CD14-positive monocyte (primary cell): ENCODE measurements at regions not wholly inside any gene's neighbourhood (a gene's known extent, or its start where the extent isn't known, plus 50 kb on each side); places are given as distances from the start of the nearest gene placed in this dataset.

Experiments used
- DNase-seq, 3 donors: peaks; one replicate each; pipeline ENCODE4 v3.0.0-alpha.2; 2011 to 2022
- H2AFZ ChIP-seq: 2 replicates; pipeline ENCODE4 v1.6.0; 2012; ENCODE audit warnings: mild to moderate bottlenecking, low read depth, low read length, inconsistent platforms; ENCODE audit not compliant: insufficient read depth, poor library complexity, severe bottlenecking
- H3K27ac ChIP-seq, 2 donors: 1 replicate in 1 of 2; 2 replicates in 1 of 2; pipeline ENCODE4 v1.5.1; 2012 to 2013; ENCODE audit warnings: low read length in 2 of 2, control low read depth in 1 of 2, inconsistent platforms in 1 of 2, low read depth in 1 of 2, mild to moderate bottlenecking in 1 of 2
- H3K27me3 ChIP-seq, 2 donors: one replicate each; pipeline versions ENCODE4 v1.6.0 to v1.6.1; 2011 to 2013; ENCODE audit warnings: low read length in 2 of 2; ENCODE audit not compliant: control insufficient read depth in 2 of 2, insufficient read depth in 2 of 2
- H3K36me3 ChIP-seq, 2 donors: replicated peaks in 1 of 2; 1 replicate in 1 of 2; 2 replicates in 1 of 2; pipeline versions ENCODE4 v1.5.1 to v1.6.1; 2012 to 2013; ENCODE audit warnings: low read length in 2 of 2, control low read depth in 1 of 2, inconsistent platforms in 1 of 2, mild to moderate bottlenecking in 1 of 2; ENCODE audit not compliant: insufficient read depth in 2 of 2, control insufficient read depth in 1 of 2
- H3K4me1 ChIP-seq, 2 donors: 1 replicate in 1 of 2; 2 replicates in 1 of 2; pipeline versions ENCODE4 v1.5.1 to v1.6.1; 2012 to 2013; ENCODE audit warnings: low read length in 2 of 2, control low read depth in 1 of 2, inconsistent platforms in 1 of 2, mild to moderate bottlenecking in 1 of 2, moderate library complexity in 1 of 2; ENCODE audit not compliant: insufficient read depth in 2 of 2, control insufficient read depth in 1 of 2
- H3K4me2 ChIP-seq: replicated peaks from 2 replicates; pipeline ENCODE3; 2012; ENCODE audit warnings: low read length, moderate library complexity, mild to moderate bottlenecking; ENCODE audit not compliant: poor library complexity, severe bottlenecking; ENCODE audit errors: extremely low read depth
- H3K4me3 ChIP-seq, 3 experiments: fragments of 200-600 bp in 1 of 3; sonication (generic) in 1 of 3; replicated peaks in 1 of 3; 1 replicate in 2 of 3; 2 replicates in 1 of 3; pipeline ENCODE4 v1.5.1; 2011 to 2013; ENCODE audit warnings: low read length in 3 of 3, mild to moderate bottlenecking in 3 of 3, control low read depth in 2 of 3, low read depth in 2 of 3, inconsistent platforms in 1 of 3, moderate library complexity in 1 of 3
- H3K79me2 ChIP-seq: 2 replicates; pipeline ENCODE4 v1.6.0; 2012; ENCODE audit warnings: mild to moderate bottlenecking, control low read depth, inconsistent platforms, low read length, moderate library complexity; ENCODE audit not compliant: insufficient read depth
- H3K9ac ChIP-seq: 2 replicates; pipeline ENCODE4 v1.6.0; 2017; ENCODE audit warnings: low read length, mild to moderate bottlenecking; ENCODE audit not compliant: insufficient read depth, poor library complexity, severe bottlenecking
- H3K9me3 ChIP-seq, 2 donors: replicated peaks in 1 of 2; 1 replicate in 1 of 2; 2 replicates in 1 of 2; pipeline versions ENCODE4 v1.5.1 to v1.6.1; 2012 to 2013; ENCODE audit warnings: low read length in 2 of 2, control low read depth in 1 of 2; ENCODE audit not compliant: control insufficient read depth in 1 of 2, insufficient read depth in 1 of 2
- H4K20me1 ChIP-seq: 2 replicates; pipeline ENCODE4 v1.6.0; 2012; ENCODE audit warnings: mild to moderate bottlenecking, low read length, control low read depth, moderate library complexity; ENCODE audit not compliant: insufficient read depth
- H3K27ac Mint-ChIP-seq, 7 donors: one replicate each; pipeline ENCODE4 v1.8.0; 2020; ENCODE audit warnings: mild to moderate bottlenecking in 7 of 7, mixed read lengths in 7 of 7, moderate library complexity in 6 of 7, inconsistent platforms in 2 of 7
- H3K27me3 Mint-ChIP-seq, 3 donors: one replicate each; pipeline ENCODE4 v1.8.0; 2021 to 2022; ENCODE audit warnings: low read depth in 3 of 3, mild to moderate bottlenecking in 3 of 3, mixed read lengths in 3 of 3, moderate library complexity in 3 of 3, inconsistent platforms in 1 of 3
- H3K36me3 Mint-ChIP-seq, 2 donors: one replicate each; pipeline ENCODE4 v1.8.0; 2020; ENCODE audit warnings: mixed read lengths in 2 of 2, inconsistent platforms in 1 of 2, mild to moderate bottlenecking in 1 of 2
- H3K4me1 Mint-ChIP-seq: one replicate; pipeline ENCODE4 v1.8.0; 2020; ENCODE audit warnings: mild to moderate bottlenecking, mixed read lengths
- H3K4me3 Mint-ChIP-seq, 2 donors: one replicate each; pipeline ENCODE4 v1.8.0; 2020; ENCODE audit warnings: mild to moderate bottlenecking in 2 of 2, mixed read lengths in 2 of 2, moderate library complexity in 1 of 2
- H3K9me3 Mint-ChIP-seq, 7 donors: one replicate each; pipeline ENCODE4 v1.8.0; 2020 to 2022; ENCODE audit warnings: mixed read lengths in 7 of 7, mild to moderate bottlenecking in 6 of 7, moderate library complexity in 6 of 7, inconsistent platforms in 2 of 7
- CTCF ChIP-seq: fragments of 200-600 bp; IDR thresholded peaks from one replicate; pipeline ENCODE4 v1.8.0; 2022; ENCODE audit warnings: antibody characterized with exemption, mild to moderate bottlenecking
- WGBS: methylation state at CpG from one replicate; pipeline ENCODE4 v1.1.5; 2013; ENCODE audit warnings: missing lambda C conversion rate; ENCODE audit not compliant: insufficient coverage; 5-methylcytosine and 5-hydroxymethylcytosine counted together
- intact Hi-C, 2 donors: fragments of 100-400 bp; cut with micrococcal nuclease; formaldehyde crosslinking; loops; one replicate each; pipeline versions ENCODE4 v1.15.0 to v1.15.1; 2023

- H4K20me1 ChIP-seq: no peaks in the 10 kb centered on the region
- no peak for DNase-seq
- H3K36me3 Mint-ChIP-seq: no peaks in the 10 kb centered on the region
- no peak overlapping the region for H3K4me2 ChIP-seq
- intact Hi-C loops: no loop called here
- no peak overlapping the region for H3K4me3 ChIP-seq
- peaks cover 14 to 22% (median 17%) of the 10 kb centered on the region in 7 donors for H3K9me3 Mint-ChIP-seq
- H3K9ac ChIP-seq: no peak overlapping the region
- no peak overlapping the region for H3K4me3 Mint-ChIP-seq
- 71% methylated on average over 23 of the region's 28 CpGs for WGBS
- H3K27ac Mint-ChIP-seq: no peak overlapping the region
- no peaks in the 10 kb centered on the region for H3K4me1 Mint-ChIP-seq
- no peak overlapping the region for H3K27ac ChIP-seq
- H3K9me3 ChIP-seq: peaks cover 8 to 21% of the 10 kb centered on the region in 2 donors
- no peaks in the 10 kb centered on the region for H3K36me3 ChIP-seq
- no peak overlapping the region for H2AFZ ChIP-seq
- H3K79me2 ChIP-seq: no peaks in the 10 kb centered on the region
- H3K4me1 ChIP-seq: no peaks in the 10 kb centered on the region
- H3K27me3 Mint-ChIP-seq: peaks cover 0 to 7% (median 3%) of the 10 kb centered on the region in 3 donors
- TF ChIP-seq CTCF: no peak
- no peaks in the 10 kb centered on the region for H3K27me3 ChIP-seq
Measured at GRCh38 chr9:21696411-21696871, 106.0 kb upstream of the MTAP start.

- H3K4me3 ChIP-seq: no peak overlapping the region
- peaks cover 6 to 8% (median 7%) of the 10 kb centered on the region in 3 donors for H3K27me3 Mint-ChIP-seq
- H3K27me3 ChIP-seq: peaks cover 2 to 3% of the 10 kb centered on the region in 2 donors
- H3K4me2 ChIP-seq: no peak overlapping the region
- H3K36me3 Mint-ChIP-seq: no peaks in the 10 kb centered on the region
- H3K4me1 ChIP-seq: no peaks in the 10 kb centered on the region
- H3K9me3 ChIP-seq: no peaks in the 10 kb centered on the region
- H3K79me2 ChIP-seq: no peaks in the 10 kb centered on the region
- DNase-seq: no peak
- no peaks in the 10 kb centered on the region for H3K4me1 Mint-ChIP-seq
- no peak overlapping the region for H2AFZ ChIP-seq
- H3K9ac ChIP-seq: no peak overlapping the region
- intact Hi-C loops: loop anchor here in 1 of 2 donors (2.0 kb wide), 1 partner anchor 81 kb away; no protein-coding TSS in a partner anchor
- no peaks in the 10 kb centered on the region for H4K20me1 ChIP-seq
- H3K9me3 Mint-ChIP-seq: no peaks in the 10 kb centered on the region
- H3K4me3 Mint-ChIP-seq: no peak overlapping the region
- no peak for TF ChIP-seq CTCF
- WGBS: 100% methylated on average over 1 of the region's 4 CpGs
- no peak overlapping the region for H3K27ac Mint-ChIP-seq
- H3K36me3 ChIP-seq: no peaks in the 10 kb centered on the region
- H3K27ac ChIP-seq: no peak overlapping the region
Measured at GRCh38 chr9:21708260-21708711, 94.2 kb upstream of the MTAP start.
